HG03460 (cell line): ENCODE measurements at regions not wholly inside any gene's neighbourhood (a gene's known extent, or its start where the extent isn't known, plus 50 kb on each side); places are given as distances from the start of the nearest gene placed in this dataset.

Experiments used
- ATAC-seq: cut with Tn5 transposase; IDR thresholded peaks from one replicate; pipeline ENCODE4 v1.9.1; 2021; ENCODE audit not compliant: unreplicated experiment

GRCh38 chr2:80887841-80888378 lies 583.4 kb upstream of the LRRTM1 start:
- ATAC-seq = no peak

GRCh38 chr2:80874374-80874773 lies 569.8 kb upstream of the LRRTM1 start:
- no peak for ATAC-seq

GRCh38 chr2:80869858-80870438 lies 565.4 kb upstream of the LRRTM1 start:
- no peak for ATAC-seq

GRCh38 chr2:80863147-80863714 lies 558.7 kb upstream of the LRRTM1 start:
- ATAC-seq = no peak

- no peak for ATAC-seq
Measured at GRCh38 chr2:80858965-80859364, 554.4 kb upstream of the LRRTM1 start.

- no peak for ATAC-seq
Measured at GRCh38 chr2:80856227-80856626, 551.7 kb upstream of the LRRTM1 start.

GRCh38 chr2:80854831-80855230 lies 550.3 kb upstream of the LRRTM1 start:
- ATAC-seq = no peak

- ATAC-seq = no peak
Measured at GRCh38 chr2:80852808-80853139, 548.2 kb upstream of the LRRTM1 start.

- ATAC-seq = no peak
Measured at GRCh38 chr2:80852079-80852807, 547.7 kb upstream of the LRRTM1 start.

GRCh38 chr2:80830891-80831290 lies 526.3 kb upstream of the LRRTM1 start:
- no peak for ATAC-seq

- ATAC-seq = no peak
Measured at GRCh38 chr2:80822999-80823398, 518.4 kb upstream of the LRRTM1 start.

- ATAC-seq = no peak
Measured at GRCh38 chr2:80815259-80815658, 510.7 kb upstream of the LRRTM1 start.

GRCh38 chr2:80786584-80786983 lies 482.0 kb upstream of the LRRTM1 start:
- no peak for ATAC-seq

GRCh38 chr2:80778704-80779103 lies 474.2 kb upstream of the LRRTM1 start:
- no peak for ATAC-seq

- ATAC-seq = no peak
Measured at GRCh38 chr2:80748592-80748991, 444.0 kb upstream of the LRRTM1 start.

GRCh38 chr2:80737047-80737446 lies 432.5 kb upstream of the LRRTM1 start:
- no peak for ATAC-seq

- no peak for ATAC-seq
Measured at GRCh38 chr2:80725001-80725400, 420.4 kb upstream of the LRRTM1 start.

GRCh38 chr2:80722803-80723202 lies 418.3 kb upstream of the LRRTM1 start:
- ATAC-seq = no peak

GRCh38 chr2:80719607-80720006 lies 415.1 kb upstream of the LRRTM1 start:
- ATAC-seq = no peak

GRCh38 chr2:80715433-80715832 lies 410.9 kb upstream of the LRRTM1 start:
- ATAC-seq = no peak

- ATAC-seq = no peak
Measured at GRCh38 chr2:80711915-80712314, 407.4 kb upstream of the LRRTM1 start.

- ATAC-seq = no peak
Measured at GRCh38 chr2:80706951-80707350, 402.4 kb upstream of the LRRTM1 start.
